ENCODE measurements at regions not wholly inside any gene's neighbourhood (a gene's known extent, or its start where the extent isn't known, plus 50 kb on each side); places are given as distances from the start of the nearest gene placed in this dataset.
"Not testable (repeated sequence)": the region's sequence is repeated elsewhere in the genome, so short reads cannot be mapped to it uniquely, and the experiment has no call there.

DNA sequence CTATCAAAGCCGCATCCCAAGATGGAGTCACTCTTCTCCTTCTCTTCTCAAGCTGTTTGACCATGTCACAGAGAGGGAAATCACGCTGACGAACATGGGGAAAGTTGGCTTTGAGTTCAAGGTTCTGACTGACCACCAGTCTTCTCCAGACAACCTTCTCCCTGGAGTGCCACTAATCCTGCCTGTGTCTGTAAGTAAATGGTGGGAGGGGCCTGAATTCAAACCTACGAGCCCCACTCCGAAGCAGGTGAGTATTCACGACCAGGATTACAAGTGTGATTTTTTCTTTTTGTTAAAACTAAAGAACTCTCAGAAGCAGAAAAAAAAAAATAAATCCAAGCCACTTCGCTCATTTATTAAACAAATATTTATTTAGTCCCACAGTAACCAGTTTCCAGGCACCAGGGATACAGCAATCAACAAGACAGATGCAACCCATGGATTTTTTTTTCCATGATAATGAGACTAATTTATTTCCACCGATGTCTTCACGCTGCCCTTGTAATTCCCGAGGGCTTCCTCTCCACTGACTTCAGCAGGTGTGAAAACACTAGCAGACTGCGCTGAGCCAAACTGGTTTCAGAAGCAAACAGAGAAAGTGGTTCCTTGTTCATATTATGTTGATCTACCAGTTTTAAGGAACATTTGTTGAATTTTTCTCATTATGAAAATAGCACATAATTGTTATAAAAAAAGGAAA is 206.0 kb upstream of the NBPF12 start:
- intact Hi-C loops (cut with DNase I); DNase-seq (ENCODE audit: low spot score): not testable (repeated sequence)

DNA sequence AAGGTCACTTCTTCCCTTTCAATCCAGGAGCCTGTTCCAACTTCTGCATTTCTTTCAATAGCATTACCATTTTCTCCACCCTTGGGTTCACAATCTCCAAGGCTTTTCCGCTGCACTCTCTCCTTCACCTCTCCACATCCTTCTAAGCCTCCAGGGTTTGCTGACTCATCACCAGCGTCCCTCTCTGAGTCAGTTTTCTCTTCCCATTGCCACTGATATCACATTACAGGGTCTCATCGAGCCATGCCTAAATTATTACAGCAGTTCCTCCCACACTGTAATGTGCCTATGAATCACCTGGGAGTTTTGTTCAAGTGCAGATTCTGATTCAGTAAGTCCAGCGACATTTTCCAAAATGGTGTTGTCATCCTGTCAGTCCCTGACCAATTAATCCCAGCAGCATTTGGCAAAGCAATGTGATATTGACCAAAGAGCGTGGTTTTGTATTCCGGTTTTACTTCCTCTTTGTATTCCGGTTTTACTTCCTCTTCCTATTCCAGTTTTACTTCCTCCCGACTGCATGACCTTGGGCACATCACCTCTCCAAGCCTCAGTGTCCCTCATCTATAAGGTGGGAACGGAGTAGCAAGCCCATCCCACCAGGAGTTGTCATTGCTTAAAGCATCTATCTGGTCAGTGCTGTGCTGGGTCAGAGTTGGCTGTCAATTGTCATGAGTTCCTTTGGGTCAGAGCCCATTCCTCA is 208.3 kb upstream of the NBPF12 start:
- intact Hi-C loops (cut with DNase I); DNase-seq (ENCODE audit: low spot score): not testable (repeated sequence)

DNA sequence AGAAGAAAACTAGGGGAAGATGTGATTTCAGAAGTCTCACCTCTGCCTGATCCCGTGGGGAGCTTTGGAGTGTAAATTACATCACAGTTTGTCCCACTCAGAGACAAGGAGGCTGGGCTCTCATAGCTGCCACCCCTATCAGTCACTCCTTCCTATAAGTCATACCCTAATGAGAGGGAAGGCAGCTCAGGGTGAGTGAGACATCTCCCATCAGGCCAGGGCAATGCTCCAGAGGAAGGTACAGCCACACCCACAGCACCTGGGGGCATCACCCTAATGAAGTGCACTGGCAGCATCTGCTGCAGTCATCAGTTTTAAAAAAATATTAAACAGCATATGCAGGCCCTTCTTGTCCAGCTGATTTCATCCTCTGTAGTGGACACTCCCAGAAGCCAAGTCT is 223.1 kb upstream of the NBPF12 start:
- intact Hi-C loops (cut with DNase I); DNase-seq (ENCODE audit: low spot score): not testable (repeated sequence)

DNA sequence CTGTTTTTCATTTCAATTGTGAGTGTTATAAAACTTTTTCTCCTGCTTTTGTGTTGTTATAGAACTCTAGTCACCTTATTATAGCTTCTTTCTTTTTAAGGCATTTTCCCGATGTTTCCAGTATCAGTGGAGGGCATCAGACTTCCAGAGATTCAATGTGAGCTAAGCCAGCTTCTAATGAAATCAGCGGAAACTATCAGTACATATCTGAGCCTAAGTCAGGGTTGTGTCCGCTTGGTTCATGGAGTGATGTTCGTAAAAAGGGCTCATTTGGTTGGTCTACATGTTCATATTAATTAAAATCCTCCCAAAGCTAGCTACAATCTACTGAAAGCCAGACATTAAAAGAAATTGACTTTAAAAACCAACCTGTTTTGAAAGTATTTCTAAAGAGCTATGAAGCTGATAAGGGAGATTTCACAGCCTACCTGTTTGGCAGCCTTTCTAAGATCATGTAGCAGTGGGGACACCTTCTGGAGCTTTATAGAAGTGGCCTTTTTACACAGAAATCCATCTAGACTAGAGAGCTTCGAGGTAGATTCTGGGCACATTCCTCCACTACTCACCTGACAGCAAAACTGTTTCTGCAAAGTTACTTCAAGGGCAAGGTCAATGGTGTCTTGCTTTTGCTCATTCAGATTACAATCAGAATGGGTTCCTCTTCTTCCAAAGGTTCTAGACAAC is 227.1 kb upstream of the NBPF12 start:
- intact Hi-C loops (cut with DNase I); DNase-seq (ENCODE audit: low spot score): not testable (repeated sequence)

DNA sequence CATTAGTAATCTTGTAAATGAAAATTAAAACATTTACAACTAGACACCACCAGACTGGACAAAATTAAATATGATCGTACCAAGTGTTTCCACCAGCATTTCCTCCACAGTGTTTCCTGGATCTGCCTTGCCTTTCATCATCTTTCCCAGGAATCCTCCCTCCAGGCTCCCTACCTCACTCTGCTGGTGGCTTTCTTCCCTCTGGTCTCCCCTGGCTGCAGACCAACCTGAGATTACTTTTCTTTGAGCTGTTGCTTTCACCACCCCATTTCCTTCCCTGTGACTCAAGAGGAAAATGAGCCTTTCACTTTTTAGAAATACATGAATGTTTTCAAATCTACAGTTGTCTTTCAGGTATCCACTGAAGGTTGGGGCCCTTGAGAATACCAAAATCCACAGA is 228.8 kb upstream of the NBPF12 start:
- intact Hi-C loops (cut with DNase I); DNase-seq (ENCODE audit: low spot score): not testable (repeated sequence)

DNA sequence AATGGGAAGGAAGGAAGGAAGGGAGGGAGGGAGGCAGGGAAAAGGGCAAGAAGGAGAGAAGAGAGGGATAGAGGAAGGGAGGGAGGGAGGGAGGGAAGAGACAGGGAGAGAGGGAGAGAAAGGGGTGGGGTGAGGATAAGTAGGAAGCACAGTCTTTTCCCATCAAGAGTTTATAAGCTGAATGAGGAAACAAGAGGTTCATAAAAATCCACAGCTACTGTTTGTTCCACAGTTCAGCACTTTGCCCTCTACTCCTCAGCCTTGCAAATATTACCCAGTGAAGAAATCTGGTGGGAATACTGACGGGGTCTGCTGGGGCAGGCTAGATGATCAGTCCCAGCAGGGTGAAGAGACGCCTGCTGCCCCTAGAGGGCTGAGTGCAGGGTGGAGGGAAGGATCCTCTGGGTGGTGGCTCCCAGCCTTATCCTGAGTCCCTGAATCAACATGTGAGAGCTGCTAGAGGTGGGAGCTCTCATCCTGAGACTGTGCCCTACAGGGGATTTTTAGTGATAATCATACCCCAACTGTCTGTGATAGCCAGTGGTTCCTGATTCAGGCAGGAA is 233.9 kb upstream of the NBPF12 start:
- DNase-seq (ENCODE audit: low spot score); intact Hi-C loops (cut with DNase I): not testable (repeated sequence)

DNA sequence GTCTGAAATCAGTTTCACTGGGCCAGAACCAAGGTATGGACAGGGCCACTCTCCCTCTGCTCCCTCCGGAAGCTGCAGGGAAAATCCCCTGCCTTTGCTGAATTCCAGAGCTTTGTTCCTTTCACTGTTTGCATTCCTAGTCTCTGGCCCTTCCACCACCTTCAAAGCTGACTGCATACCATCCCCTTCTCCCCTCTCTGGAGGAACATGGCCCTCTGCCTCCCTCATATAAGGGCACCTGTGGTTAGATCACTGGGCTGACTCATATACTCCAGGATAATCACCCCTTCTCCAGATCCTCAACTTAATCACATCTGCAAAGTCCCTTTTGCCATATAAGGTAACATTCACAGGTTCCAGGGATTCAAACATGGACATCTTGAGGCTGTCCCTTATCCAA is 236.8 kb upstream of the NBPF12 start:
- intact Hi-C loops (cut with DNase I); DNase-seq (ENCODE audit: low spot score): not testable (repeated sequence)

DNA sequence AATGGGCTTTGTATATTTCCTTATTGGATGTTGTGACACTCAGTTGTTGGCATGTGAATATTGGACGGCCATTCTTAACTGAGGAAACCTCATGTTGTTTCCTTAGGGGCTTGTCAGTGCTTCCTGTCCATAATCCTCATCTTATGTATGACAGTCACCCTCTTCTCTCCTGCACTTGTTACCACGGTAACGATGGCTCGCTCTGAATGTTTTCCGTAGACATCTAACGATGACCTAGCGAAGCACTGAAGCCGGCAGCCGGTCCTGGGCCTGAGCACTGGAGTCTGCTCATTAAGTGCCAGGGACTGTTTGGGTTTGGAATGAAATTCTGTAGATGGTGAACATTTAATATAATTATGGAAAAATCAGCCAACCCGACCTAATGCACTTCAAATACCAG is 242.7 kb upstream of the NBPF12 start:
- DNase-seq (ENCODE audit: low spot score); intact Hi-C loops (cut with DNase I): not testable (repeated sequence)

DNA sequence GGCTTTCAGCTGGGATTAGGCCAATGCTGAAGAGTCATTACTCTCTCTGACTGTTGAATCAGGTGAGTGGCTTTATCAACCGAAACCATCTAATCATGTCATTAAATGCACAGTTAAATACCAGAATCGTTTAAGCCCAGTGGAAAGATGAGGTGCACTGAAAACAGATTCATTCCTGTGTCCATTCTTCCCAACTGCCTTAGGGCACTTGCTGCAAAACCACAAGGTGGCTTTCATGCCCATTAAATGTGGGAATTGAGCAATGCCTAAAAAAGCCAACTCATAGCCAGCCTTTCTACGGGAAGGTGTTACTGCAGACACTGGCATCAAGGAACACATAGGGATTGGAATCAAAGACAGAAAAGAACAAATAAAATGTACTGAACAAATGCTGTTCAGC is 246.3 kb upstream of the NBPF12 start:
- DNase-seq (ENCODE audit: low spot score); intact Hi-C loops (cut with DNase I): not testable (repeated sequence)

DNA sequence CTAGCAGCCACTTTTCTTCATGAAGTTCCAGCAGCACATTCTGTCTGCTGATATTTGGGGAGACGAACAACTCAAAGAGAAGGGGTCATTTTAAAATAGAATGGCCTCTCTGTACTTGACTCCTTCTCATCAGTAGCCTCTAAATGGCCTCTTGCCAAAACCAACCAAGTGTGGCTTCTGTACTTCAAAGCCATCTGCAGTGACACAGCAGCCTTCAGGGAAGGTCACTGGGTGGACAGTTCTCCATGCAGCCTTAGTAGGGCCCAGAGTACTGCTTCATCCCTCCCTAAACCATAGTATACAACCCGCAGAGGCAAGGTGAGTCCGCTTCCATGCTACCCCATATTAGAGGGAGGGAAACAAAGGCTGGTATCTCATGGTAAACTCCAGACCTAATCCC is 249.2 kb upstream of the NBPF12 start:
- intact Hi-C loops (cut with DNase I); DNase-seq (ENCODE audit: low spot score): not testable (repeated sequence)

DNA sequence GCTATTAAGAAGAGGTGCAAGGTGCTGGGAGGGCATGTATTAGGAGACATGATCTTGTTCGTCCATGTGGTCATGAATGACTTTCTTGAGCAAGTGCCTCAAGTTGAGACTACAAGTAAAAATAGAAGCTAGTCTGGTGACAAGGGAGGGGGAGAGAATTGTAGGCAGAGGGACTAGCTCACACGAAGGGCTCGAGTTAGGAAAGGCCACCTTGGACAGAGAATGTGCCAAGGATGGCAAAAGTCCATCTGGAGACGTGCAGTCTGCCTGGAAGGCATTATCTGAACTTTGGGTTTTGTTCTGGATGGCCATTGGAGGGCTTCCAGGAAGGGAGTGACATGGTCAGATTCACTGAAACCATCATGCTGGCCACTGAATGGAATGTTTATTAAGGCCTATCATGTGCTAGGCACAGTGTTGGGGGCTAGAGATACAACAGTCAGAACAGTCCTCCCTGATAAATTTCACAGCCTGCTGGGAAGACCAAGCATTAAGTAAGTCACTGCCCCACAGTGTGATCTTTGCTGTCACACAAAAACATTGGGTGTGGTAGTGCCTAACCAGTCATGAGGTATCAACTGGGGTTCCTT is 251.3 kb upstream of the NBPF12 start:
- intact Hi-C loops (cut with DNase I); DNase-seq (ENCODE audit: low spot score): not testable (repeated sequence)

DNA sequence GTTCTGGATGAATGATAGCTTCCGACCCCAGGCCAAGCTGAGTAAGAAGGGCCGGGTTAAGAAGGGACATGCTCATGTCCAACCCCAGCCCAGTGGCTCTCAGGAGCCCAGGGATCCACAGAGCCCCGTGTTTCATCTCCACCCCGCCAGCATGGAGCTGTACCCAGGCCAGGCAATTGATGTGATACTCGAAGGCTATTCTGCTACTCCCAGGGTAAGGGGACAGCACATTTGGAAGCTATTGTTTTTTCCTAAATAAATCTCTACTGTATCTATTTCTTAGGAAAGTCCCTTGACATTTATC is 255.0 kb upstream of the NBPF12 start:
- intact Hi-C loops (cut with DNase I); DNase-seq (ENCODE audit: low spot score): not testable (repeated sequence)

DNA sequence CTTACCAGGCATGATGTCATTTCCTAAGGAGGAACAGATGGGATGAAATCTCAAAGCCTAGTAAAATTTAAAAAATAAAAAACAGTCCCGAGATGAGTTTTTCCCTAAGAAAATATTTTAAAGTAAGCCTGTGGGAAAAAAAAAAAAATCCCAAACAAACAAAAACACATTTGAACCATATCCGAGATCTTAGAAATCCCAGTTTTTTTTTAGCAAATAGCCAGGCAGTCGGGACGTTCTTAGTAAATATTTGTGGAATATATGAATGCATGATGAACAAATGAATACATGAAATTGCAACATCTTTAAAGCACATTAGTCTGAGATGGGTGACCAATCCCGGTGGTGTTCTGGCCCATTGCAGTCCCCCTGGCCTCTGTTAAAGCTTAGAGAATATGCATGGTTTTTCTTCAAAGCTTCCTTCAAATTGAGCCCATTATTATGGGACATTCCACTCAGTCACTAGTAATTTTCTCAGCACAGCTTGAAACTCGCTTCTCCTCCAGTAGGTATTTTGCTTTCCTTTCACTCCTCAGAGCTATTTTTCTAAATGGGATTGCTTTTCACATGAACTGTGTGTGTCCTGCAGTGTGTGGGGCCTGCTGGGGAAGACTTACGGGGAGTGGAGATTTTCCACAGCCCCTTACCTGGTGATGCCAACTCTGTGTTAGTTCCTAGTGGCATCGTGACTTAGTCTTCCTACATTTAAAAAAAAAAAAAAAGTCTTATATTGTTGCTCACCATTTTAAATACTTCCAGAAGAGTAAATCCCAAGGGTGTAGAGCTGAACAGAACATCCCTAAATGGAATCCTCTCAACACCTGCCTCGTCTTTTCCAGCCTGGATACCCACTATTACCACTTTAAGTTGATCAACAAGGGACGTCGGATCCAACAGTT is 255.6 kb upstream of the NBPF12 start:
- DNase-seq (ENCODE audit: low spot score); intact Hi-C loops (cut with DNase I): not testable (repeated sequence)

DNA sequence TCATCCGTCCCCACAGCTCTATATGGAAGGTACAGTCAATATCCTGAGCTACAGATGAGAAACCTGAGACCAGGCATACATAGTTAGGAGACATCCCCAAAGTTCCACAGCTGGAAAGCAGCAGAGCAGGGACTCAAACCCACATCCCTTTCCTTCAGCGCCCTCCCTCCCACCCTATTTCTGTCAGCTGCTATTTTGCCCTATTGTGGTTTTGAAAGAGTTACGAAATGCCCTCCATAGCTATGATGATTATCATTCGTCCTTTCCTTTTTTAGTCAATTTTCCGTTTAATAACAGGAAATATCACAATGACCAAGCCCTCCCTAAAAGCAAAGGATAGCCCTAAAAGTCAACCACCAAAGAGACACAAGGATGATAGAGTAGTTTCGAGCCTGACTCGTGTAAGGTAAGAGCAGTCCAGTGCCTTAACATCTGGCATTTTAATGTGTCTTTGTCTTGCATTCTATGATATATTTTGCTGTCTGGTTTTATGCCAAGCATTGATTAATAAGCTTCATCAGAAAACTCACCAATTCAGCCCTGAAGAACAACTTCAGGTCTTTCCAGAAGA is 264.3 kb upstream of the NBPF12 start:
- DNase-seq (ENCODE audit: low spot score); intact Hi-C loops (cut with DNase I): not testable (repeated sequence)

DNA sequence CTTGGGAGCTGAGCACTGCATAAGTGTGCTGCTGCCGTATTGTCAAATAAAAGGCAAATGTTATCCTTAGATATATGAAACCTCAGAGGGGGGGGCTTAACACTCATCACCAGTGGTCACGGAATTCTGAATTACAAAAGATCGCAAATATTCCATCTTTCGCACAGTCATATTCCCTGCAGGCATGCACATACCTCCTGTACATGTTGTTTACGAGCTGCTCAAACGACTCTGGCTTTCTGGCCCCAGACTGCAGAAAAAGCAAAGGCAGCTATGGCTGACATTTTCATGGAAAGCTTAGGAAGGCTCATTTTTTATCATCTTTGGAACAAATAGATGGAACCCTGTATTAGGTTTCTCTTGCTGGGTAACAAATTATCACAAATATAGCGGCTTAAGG is 265.5 kb upstream of the NBPF12 start:
- DNase-seq (ENCODE audit: low spot score); intact Hi-C loops (cut with DNase I): not testable (repeated sequence)

DNA sequence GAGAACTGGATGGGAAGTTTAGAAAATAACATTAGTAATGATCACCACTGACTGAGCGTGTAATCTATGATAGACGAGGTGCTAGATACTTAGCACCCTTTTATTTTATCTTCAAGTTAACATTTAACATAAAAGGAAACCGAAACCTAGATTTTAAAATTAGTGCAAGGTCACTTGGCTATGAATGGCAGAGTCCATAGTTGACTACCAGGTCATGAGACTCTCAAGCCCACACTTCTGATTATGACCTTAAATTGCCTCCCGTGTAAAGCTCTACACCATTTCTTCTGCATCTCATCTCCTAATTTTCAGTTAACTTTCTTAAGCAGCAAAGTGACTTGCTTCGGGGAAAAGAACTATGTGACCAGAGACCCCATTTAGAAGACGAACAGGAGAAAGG is 266.5 kb upstream of the NBPF12 start:
- DNase-seq (ENCODE audit: low spot score); intact Hi-C loops (cut with DNase I): not testable (repeated sequence)

DNA sequence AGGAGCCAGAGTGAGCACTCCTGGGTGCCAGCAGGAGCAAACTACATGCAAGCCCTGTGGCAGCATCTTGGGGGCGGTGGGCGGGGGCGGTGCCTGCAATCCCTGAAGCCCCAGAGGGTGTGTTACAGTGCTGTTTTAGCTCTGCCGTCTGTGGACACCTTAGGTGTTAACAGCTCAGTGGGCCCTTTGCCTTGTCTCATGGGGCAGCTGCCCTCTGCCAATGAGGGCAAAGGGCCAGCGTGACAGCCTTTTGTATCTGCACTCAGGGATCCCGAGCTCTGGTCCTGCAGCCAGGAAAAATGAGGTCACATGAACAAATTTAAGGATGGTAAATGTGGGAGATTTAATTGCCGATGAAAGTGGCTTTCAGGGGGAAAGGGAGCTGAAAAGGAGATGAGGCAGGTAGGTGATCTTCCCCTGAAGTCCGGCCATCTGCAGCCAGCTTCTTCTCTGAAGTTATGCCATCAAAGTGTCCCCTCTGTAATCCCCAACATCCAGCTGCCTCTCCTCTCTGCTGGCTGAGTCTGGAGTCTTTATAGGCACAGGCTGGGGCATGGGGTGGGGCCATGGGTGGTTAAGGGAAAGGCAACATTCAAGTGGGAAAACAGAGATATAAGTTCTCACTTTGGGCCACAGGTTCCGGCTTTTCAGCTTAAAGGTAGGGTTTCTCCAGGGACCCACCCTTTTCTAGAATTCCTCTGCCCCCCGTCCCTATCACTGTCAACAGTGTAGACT is 267.1 kb upstream of the NBPF12 start:
- DNase-seq (ENCODE audit: low spot score); intact Hi-C loops (cut with DNase I): not testable (repeated sequence)

DNA sequence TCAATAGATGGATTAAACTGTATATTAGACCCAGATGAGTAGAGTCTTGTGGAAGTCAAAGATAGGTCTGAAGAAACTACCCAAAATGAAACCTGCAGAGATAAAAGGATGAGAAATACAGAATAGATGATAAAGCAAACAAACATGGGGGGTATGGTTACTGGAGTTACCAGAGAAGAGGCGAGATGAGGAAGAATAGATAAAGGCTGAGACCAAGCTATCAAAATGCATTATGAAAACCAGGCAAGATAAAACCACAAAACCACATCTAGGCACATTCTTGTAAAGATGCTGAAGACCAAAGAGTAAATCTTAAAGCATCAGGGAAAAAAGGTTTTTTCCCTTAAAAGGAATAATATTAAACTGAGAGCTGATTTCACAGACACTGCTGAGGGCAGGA is 271.8 kb upstream of the NBPF12 start:
- intact Hi-C loops (cut with DNase I); DNase-seq (ENCODE audit: low spot score): not testable (repeated sequence)
